ENCODE measurements at regions not wholly inside any gene's neighbourhood (a gene's known extent, or its start where the extent isn't known, plus 50 kb on each side); places are given as distances from the start of the nearest gene placed in this dataset.

DNA sequence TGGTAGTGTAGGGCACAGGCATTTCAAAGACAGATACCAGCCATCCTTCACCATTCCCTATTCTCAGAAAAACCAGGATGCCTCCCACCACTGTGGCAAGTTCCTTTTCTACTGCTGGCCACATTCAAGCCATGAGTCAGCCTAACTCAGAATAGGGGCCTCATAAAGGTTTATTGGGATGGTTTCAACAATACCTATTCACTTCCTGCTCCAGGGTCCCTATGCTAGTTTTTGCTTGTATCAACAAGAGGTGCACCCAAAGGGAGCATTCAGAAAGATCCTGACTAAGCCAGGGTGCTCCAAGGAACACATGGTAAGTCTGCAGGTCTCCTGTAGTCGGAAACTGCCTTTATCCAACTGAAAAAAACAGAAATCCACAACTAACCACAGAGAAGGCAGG is 76.9 kb upstream of the EGR2 start:
- intact Hi-C loops (cut with micrococcal nuclease; ENCODE audit: unreplicated experiment): no loop called here
- Histone ChIP-seq H3K27ac (ENCODE audit: low read length) (no peak overlapping the region), H3K27me3 (ENCODE audit: control insufficient read depth, insufficient read depth, low read length) (peaks cover 35% of the 10 kb centered on the region), H3K36me3 (ENCODE audit: control insufficient read depth, insufficient read depth, low read length) (no peaks in the 10 kb centered on the region), H3K9me3 (ENCODE audit: control insufficient read depth, insufficient read depth, low read depth, low read length) (no peaks in the 10 kb centered on the region), H3K4me3 (ENCODE audit: low read depth in 2 of 2, low read length in 2 of 2) (no peak overlapping the region), H3K4me1 (ENCODE audit: control insufficient read depth, insufficient read depth, low read length) (no peaks in the 10 kb centered on the region)
- ATAC-seq (no peak), DNase-seq (ENCODE audit: low read depth, low spot score) (no peak)
- ChIA-PET CTCF (no interaction called here), POLR2A (no interaction called here)
- TF ChIP-seq, protein P1, sequence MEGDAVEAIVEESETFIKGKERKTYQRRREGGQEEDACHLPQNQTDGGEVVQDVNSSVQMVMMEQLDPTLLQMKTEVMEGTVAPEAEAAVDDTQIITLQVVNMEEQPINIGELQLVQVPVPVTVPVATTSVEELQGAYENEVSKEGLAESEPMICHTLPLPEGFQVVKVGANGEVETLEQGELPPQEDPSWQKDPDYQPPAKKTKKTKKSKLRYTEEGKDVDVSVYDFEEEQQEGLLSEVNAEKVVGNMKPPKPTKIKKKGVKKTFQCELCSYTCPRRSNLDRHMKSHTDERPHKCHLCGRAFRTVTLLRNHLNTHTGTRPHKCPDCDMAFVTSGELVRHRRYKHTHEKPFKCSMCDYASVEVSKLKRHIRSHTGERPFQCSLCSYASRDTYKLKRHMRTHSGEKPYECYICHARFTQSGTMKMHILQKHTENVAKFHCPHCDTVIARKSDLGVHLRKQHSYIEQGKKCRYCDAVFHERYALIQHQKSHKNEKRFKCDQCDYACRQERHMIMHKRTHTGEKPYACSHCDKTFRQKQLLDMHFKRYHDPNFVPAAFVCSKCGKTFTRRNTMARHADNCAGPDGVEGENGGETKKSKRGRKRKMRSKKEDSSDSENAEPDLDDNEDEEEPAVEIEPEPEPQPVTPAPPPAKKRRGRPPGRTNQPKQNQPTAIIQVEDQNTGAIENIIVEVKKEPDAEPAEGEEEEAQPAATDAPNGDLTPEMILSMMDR (IDR thresholded peaks at IDR 0.05): no peak
- TF ChIP-seq SIN3A (IDR thresholded peaks at IDR 0.05; ENCODE audit: borderline replicate concordance, insufficient read depth, low read depth, low read length): no peak
- TF ChIP-seq, protein P2, sequence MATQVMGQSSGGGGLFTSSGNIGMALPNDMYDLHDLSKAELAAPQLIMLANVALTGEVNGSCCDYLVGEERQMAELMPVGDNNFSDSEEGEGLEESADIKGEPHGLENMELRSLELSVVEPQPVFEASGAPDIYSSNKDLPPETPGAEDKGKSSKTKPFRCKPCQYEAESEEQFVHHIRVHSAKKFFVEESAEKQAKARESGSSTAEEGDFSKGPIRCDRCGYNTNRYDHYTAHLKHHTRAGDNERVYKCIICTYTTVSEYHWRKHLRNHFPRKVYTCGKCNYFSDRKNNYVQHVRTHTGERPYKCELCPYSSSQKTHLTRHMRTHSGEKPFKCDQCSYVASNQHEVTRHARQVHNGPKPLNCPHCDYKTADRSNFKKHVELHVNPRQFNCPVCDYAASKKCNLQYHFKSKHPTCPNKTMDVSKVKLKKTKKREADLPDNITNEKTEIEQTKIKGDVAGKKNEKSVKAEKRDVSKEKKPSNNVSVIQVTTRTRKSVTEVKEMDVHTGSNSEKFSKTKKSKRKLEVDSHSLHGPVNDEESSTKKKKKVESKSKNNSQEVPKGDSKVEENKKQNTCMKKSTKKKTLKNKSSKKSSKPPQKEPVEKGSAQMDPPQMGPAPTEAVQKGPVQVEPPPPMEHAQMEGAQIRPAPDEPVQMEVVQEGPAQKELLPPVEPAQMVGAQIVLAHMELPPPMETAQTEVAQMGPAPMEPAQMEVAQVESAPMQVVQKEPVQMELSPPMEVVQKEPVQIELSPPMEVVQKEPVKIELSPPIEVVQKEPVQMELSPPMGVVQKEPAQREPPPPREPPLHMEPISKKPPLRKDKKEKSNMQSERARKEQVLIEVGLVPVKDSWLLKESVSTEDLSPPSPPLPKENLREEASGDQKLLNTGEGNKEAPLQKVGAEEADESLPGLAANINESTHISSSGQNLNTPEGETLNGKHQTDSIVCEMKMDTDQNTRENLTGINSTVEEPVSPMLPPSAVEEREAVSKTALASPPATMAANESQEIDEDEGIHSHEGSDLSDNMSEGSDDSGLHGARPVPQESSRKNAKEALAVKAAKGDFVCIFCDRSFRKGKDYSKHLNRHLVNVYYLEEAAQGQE (IDR thresholded peaks at IDR 0.05; ENCODE audit: insufficient read depth in 1 of 2, low read depth in 2 of 2, low read length in 1 of 2): no peak
- no peak for TF ChIP-seq TCF7L2 (IDR thresholded peaks at IDR 0.05; ENCODE audit: low read depth, low read length)
- TF ChIP-seq POLR2AphosphoS5 (IDR thresholded peaks at IDR 0.05; ENCODE audit: low read depth, low read length): no peak
- in situ Hi-C loops (cut with HindIII; ENCODE audit: low pct_unique_long_range_greater_than_20kb, low sequenced_read_pairs): no loop called here
- BruUV-seq (replicated peaks): no TSS peak

DNA sequence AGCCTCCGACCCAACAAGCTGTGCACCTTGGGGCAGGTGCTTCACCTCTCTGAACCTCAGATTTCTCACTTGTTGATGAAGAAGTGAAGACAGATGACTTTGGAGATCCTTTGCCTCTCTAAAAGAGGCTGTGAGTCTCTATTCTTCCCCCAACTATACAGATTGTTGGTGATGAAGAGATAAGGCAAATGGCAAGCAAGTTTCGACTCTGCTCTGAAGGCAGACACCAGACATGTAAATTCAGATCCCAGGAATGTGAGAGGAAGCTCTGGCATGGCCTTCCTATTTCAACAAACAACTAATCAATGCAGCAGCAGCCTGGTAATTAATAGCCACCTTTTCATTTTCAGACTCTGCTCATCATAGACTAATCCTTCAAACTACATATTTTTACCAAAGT is 74.2 kb upstream of the EGR2 start:
- POLR2A ChIA-PET: no interaction called here
- CTCF ChIA-PET: no interaction called here
- DNase-seq (ENCODE audit: low read depth, low spot score) (no peak), ATAC-seq (no peak)
- Histone ChIP-seq H3K36me3 (ENCODE audit: control insufficient read depth, insufficient read depth, low read length) (no peaks in the 10 kb centered on the region), H3K9me3 (ENCODE audit: control insufficient read depth, insufficient read depth, low read depth, low read length) (no peaks in the 10 kb centered on the region), H3K4me1 (ENCODE audit: control insufficient read depth, insufficient read depth, low read length) (no peaks in the 10 kb centered on the region), H3K4me3 (ENCODE audit: low read depth in 2 of 2, low read length in 2 of 2) (no peak overlapping the region), H3K27me3 (ENCODE audit: control insufficient read depth, insufficient read depth, low read length) (peaks cover 35% of the 10 kb centered on the region), H3K27ac (ENCODE audit: low read length) (no peak overlapping the region)
- intact Hi-C loops (cut with micrococcal nuclease; ENCODE audit: unreplicated experiment): no loop called here
- no peak for TF ChIP-seq TCF7L2 (IDR thresholded peaks at IDR 0.05; ENCODE audit: low read depth, low read length)
- TF ChIP-seq POLR2AphosphoS5 (IDR thresholded peaks at IDR 0.05; ENCODE audit: low read depth, low read length): no peak
- TF ChIP-seq, protein P2 (IDR thresholded peaks at IDR 0.05; ENCODE audit: insufficient read depth in 1 of 2, low read depth in 2 of 2, low read length in 1 of 2): no peak
- TF ChIP-seq SIN3A (IDR thresholded peaks at IDR 0.05; ENCODE audit: borderline replicate concordance, insufficient read depth, low read depth, low read length): no peak
- TF ChIP-seq, protein P1 (IDR thresholded peaks at IDR 0.05): no peak
- BruUV-seq (replicated peaks): no TSS peak
- in situ Hi-C loops (cut with HindIII; ENCODE audit: low pct_unique_long_range_greater_than_20kb, low sequenced_read_pairs): no loop called here
